ENCODE measurements at regions not wholly inside any gene's neighbourhood (a gene's known extent, or its start where the extent isn't known, plus 50 kb on each side); places are given as distances from the start of the nearest gene placed in this dataset.
"Not testable (repeated sequence)": the region's sequence is repeated elsewhere in the genome, so short reads cannot be mapped to it uniquely, and the experiment has no call there.

DNA sequence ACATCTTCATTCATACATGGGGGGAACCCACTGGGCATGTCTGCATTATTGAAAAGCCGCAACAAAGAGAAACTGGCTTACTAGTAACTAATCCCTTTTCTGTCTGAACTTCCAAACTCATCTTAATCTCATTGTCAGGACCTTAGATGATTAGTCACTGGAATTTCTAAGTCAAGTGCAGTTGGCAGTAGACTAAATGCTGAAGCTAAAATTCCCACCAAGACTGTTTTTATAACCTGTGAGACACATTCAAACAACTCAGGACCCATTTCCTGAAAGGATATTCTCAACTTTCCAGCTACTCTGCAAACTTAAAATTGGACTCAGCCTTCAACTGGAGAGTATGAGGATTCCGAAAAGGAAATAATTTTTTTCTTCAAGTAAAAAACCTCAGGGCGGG is 94.8 kb upstream of the SCAF8 start:
- DNase-seq, result no peak

DNA sequence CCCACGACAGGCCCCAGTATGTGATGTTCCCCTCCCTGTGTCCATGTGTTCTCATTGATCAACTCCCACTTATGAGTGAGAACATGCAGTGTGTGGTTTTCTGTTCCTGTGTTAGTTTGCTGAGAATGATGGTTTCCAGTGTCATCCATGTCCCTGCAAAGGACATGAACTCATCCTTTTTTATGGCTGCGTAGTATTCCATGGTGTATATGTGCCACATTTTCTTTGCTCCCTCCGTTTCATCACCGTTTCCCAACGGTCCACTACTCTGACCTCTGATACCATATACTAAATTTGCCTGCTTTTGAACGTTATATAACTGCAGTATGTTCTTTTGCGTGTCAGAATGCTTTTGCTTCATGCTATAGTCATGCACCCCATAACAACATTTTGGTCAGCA is 94.0 kb upstream of the SCAF8 start:
- DNase-seq, result not testable (repeated sequence)

GRCh38 chr6:154648188-154648887 is 84.9 kb upstream of the SCAF8 start:
- DNase-seq, result no peak

DNA sequence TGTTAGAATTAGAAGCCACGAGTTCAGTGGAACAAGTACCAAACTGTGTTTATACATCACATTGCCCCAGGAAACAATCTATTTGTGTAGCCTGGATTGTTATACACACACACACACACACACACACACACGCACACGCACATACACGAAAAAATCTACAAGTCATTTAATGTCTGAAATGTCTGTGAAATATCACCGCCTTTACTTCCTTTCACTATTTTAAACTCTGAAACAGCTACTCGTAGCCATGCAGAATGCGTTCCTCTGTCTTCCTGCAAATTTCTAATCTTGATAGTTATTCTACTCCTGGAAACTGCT is 84.4 kb upstream of the SCAF8 start:
- DNase-seq, result no peak

DNA sequence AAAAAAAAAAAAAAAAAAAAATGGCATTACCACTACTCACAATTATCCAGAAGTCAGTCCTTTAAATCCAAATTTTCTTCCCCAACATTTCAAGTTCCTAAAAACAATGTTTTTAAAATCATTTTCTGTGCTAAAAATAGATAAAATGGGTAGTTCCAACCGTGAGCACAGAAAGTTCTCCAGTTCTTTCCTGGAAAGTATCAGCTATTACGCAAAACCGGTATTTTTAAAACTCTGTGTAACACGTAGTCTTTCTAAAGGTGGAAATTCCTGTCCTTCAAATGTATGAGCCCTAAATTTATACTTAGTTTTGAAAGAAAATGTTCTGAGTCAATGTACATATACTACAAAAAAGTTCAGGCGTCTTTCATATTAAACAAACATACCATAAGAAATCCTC is 83.5 kb upstream of the SCAF8 start:
- no peak for DNase-seq

DNA sequence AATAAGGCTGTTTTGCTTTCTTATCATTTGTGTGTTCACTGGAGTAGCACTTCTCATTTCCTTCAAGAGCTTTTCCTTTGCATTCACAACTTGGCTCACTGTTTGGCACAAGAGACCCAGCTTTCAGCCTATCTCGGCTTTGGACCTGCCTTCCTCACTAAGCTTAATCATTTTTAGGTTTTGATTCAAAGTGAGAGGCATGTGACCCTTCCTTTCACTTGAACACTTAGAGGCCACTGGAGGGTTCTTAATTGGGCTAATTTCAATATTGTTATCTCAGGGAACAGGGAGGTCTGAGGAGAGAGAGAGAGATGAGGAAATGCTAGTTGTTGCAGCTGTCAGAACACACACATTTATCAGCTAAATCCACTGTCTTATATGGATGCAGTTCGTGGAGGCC is 82.9 kb upstream of the SCAF8 start:
- no peak for DNase-seq

GRCh38 chr6:154651656-154652055 is 81.6 kb upstream of the SCAF8 start:
- DNase-seq, result no peak

GRCh38 chr6:154653385-154653784 is 79.8 kb upstream of the SCAF8 start:
- DNase-seq, result no peak

- DNase-seq, result no peak
Observed at GRCh38 chr6:154653853-154654252, 79.4 kb upstream of the SCAF8 start.

- DNase-seq, result no peak
Observed at GRCh38 chr6:154656660-154657059, 76.6 kb upstream of the SCAF8 start.

DNA sequence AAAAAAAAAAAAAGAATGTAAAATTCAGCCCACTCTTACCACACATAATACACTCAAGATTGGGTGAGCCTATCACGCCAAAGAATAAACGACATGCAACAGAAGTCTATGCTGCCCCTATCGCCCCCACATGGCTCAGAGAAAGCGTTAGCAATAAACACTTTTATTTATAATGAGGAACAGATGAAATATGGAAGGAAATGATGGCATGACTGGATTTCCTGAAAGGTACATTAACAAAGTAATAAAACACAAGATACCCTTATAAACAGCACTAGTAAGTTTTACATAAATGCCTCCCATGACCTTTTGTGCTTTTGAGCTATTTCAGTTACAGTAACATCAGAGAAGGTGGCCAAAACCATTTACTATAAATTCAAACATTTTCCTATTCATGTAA is 71.4 kb upstream of the SCAF8 start:
- DNase-seq, result no peak

- no peak for DNase-seq
Observed at GRCh38 chr6:154664287-154664686, 68.9 kb upstream of the SCAF8 start.

DNA sequence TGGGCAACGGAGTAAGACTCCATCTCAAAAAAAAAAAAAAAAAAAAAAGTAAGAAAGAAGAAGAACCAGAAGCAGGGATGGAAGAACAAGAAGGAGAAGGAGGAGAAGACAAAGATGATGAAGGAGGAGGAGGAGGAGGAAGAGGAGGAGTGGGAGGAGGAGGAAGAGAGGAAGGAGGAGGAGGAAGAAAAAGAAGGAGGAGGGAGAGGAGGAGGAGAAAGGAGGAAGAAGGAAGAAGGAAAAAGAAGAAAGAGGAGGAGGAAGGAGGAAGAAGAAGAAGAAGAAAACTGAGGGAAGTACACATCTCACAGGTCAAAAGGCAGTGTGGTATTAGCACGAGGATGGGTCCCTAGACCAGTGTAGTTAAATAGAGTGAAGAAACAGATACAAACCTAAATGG is 65.1 kb upstream of the SCAF8 start:
- no peak for DNase-seq

DNA sequence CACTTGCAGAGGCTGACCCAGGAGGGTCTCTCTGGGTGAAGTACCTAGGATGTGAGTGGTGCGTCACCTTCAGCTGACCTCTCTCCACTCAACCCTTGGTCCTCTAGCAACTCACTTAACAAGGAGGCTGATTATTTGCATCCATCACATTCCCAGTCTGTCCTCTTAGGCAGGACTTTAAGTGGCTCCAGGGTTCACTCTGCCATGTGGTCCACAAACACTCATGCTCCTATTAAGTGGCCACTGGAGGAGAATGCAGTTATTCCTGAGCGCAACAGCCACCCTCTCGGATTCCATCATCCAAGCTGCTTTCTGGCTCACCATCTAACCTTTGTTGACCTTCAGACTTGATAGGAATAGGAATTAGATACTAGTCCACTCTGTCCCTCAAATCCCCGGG is 61.1 kb upstream of the SCAF8 start:
- DNase-seq, result no peak

DNA sequence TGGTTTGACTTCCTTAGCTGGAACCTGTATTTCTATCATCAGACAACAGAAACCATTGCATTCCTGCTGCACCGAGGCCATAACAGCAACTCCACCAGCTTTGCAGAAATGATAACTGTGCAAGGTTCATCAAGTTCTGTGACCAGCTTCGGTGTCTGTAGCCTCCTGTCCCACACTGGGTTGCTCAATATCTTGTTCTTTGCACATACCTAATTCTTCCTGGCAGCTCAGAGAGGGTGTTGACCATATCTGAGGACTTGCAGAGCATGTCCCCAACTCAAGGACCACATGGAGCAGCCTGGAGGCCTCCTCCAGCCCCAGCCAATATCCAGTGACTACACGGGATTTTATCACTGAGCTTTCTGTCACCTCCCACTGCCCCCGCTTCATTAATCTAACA is 59.3 kb upstream of the SCAF8 start:
- DNase-seq, result no peak

DNA sequence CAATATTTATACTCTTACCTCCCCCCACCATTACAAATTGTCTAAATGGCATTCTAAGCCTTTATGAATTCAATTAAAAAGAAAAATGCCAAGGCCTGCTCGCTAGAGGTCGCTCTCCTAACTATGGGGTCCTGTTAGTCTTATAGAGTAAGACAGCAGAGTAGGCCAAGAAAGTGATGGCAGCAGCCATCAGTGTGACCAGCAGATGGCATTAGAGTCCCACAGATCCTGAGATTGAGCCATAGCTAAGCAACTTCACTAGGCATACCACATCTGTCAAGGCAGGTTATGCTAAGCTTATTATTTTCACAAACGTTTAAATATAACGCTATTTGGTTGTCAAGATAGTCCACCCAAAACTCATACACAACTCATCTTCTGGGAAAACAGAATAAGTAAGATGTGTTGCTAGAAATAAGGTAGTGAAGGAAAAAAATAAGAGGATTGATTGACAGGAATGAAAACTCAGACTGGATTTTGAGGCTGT is 57.6 kb upstream of the SCAF8 start:
- DNase-seq, result peak; percentile 86 to 89

DNA sequence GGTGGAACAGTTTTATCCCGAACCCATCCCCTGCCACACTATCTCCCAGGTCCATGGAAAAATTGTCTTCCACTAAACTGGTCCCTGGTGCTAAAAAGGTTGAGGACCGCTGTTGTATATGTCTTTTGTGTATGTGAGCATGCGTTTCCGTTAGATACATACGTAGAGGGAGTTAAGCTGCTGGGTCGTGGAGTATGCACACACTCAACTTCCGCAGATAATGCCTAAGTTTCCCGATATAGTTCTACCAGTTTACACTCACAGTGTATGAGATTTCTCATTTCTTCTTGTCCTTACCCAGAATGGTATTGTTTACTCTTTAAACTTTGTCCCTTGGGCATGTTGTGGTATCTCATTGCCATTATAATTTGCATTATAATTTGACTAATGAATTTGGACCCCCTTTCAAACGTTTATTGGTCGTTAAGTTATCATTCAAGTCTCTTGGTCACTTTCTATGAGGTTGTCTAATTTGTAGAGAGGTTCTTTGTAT is 50.5 kb upstream of the SCAF8 start:
- no peak for DNase-seq

All from activated CD4-positive, alpha-beta T cell treated with anti-CD3 and anti-CD28 coated beads, Interleukin-2, amount 50 U/mL, for 4 hours (primary cell).